ENCODE measurements at regions not wholly inside any gene's neighbourhood (a gene's known extent, or its start where the extent isn't known, plus 50 kb on each side); places are given as distances from the start of the nearest gene placed in this dataset.

DNA sequence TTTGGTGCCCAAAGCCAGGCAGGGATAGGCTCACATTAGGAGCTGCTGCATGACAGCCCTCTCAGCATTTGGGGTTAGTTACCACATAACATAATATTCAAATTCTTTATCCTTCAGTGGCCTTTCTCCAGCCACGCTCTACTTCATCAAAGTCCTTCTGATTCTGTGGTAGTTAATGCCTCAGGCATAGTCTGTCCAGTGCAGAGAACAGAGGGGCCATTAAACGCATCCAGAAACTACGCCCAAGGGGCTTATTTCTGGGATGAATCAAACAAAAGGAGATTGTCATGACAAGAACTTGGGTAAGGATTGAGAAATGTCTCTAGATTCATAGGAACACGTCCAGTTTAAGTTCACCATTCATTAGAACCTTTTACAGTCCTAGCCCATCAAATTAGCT is 183.4 kb upstream of the PLXNC1 start:
- no peak overlapping the region for H3K9ac ChIP-seq (ENCODE audit: low read depth, low read length)
- no peaks in the 10 kb centered on the region for H3K36me3 ChIP-seq (ENCODE audit: insufficient read depth, low read length)
- H3K27ac ChIP-seq (ENCODE audit: low read depth, low read length), result no peak overlapping the region
- WGBS, result 93% methylated on average over 4 of the region's 4 CpGs
- no peaks in the 10 kb centered on the region for H3K4me1 ChIP-seq (ENCODE audit: insufficient read depth, low read length)
- no peak overlapping the region for H3K4me3 ChIP-seq (ENCODE audit: low read length)
- no peaks in the 10 kb centered on the region for H3K27me3 ChIP-seq (ENCODE audit: insufficient read depth, low read length)
- no peaks in the 10 kb centered on the region for H3K9me3 ChIP-seq (ENCODE audit: insufficient read depth, low read depth, low read length)

DNA sequence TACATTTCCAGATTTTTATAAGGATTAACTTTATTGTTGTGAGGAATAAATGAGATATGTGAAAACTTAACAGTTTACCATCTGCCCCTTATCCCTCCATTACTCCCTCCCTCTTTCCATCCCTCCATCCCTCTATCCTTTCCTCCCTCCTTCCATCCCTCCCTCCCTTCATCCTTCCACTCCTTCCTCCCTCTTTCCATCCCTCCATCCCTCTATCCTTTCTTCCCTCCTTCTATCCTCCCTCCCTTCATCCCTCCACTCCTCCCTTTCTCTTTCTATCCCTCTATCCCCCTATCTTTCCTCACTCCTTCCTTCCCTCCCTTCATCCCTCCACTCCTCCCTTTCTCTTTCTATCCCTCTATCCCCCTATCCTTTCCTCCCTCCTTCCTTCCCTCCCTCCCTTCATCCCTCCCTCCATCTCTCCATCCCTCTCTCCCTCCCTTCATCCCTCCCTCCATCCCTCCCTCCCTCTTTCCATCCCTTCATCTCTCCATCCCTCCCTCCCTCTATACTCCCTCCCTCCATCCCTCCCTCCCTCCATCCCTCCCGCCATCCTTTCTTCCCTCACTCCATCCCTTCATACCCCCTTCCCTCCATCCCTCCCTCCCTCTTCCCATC is 181.8 kb upstream of the PLXNC1 start:
- 81% methylated on average over 1 of the region's 1 CpG for WGBS
- H3K9me3 ChIP-seq (ENCODE audit: insufficient read depth, low read depth, low read length), result no peaks in the 10 kb centered on the region

DNA sequence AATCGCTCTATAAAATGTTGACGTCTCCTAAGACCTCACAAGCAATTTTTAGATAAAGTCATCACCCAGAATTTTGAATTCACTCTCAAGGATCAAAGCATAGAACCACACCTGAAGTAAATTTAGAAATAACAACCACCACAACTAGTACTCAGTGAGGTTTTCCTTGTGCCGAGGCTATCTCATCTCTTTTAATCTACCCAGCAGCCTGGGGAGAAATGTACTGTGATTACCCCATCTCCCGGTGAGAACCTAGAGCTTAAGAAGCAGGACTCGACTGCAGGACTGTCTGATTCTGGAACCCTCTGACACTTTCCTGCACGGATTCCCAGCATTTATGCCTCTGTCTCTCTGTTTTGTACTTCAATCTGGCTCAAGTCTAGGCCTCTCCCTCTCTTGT is 180.9 kb upstream of the PLXNC1 start:
- H3K4me3 ChIP-seq (ENCODE audit: low read length), result no peak overlapping the region
- no peak overlapping the region for H3K27ac ChIP-seq (ENCODE audit: low read depth, low read length)
- no peak overlapping the region for H3K9ac ChIP-seq (ENCODE audit: low read depth, low read length)
- WGBS, result 82% methylated on average over 6 of the region's 6 CpGs
- H3K4me1 ChIP-seq (ENCODE audit: insufficient read depth, low read length), result no peaks in the 10 kb centered on the region
- H3K36me3 ChIP-seq (ENCODE audit: insufficient read depth, low read length), result no peaks in the 10 kb centered on the region
- no peaks in the 10 kb centered on the region for H3K27me3 ChIP-seq (ENCODE audit: insufficient read depth, low read length)
- no peaks in the 10 kb centered on the region for H3K9me3 ChIP-seq (ENCODE audit: insufficient read depth, low read depth, low read length)

More for the DNA sequence above, 181.8 kb upstream of the PLXNC1 start:
- no peak overlapping the region for H3K27ac ChIP-seq (ENCODE audit: low read depth, low read length)
- H3K4me3 ChIP-seq (ENCODE audit: low read length), result no peak overlapping the region
- no peaks in the 10 kb centered on the region for H3K36me3 ChIP-seq (ENCODE audit: insufficient read depth, low read length)
- H3K4me1 ChIP-seq (ENCODE audit: insufficient read depth, low read length), result no peaks in the 10 kb centered on the region
- H3K9ac ChIP-seq (ENCODE audit: low read depth, low read length), result no peak overlapping the region
- no peaks in the 10 kb centered on the region for H3K27me3 ChIP-seq (ENCODE audit: insufficient read depth, low read length)

- Histone ChIP-seq H3K9me3 (ENCODE audit: insufficient read depth, low read depth, low read length) (no peaks in the 10 kb centered on the region), H3K27me3 (ENCODE audit: insufficient read depth, low read length) (no peaks in the 10 kb centered on the region)
- 94% methylated on average over 12 of the region's 12 CpGs for WGBS
Measured at GRCh38 chr12:93968536-93969285, 179.7 kb upstream of the PLXNC1 start.

DNA sequence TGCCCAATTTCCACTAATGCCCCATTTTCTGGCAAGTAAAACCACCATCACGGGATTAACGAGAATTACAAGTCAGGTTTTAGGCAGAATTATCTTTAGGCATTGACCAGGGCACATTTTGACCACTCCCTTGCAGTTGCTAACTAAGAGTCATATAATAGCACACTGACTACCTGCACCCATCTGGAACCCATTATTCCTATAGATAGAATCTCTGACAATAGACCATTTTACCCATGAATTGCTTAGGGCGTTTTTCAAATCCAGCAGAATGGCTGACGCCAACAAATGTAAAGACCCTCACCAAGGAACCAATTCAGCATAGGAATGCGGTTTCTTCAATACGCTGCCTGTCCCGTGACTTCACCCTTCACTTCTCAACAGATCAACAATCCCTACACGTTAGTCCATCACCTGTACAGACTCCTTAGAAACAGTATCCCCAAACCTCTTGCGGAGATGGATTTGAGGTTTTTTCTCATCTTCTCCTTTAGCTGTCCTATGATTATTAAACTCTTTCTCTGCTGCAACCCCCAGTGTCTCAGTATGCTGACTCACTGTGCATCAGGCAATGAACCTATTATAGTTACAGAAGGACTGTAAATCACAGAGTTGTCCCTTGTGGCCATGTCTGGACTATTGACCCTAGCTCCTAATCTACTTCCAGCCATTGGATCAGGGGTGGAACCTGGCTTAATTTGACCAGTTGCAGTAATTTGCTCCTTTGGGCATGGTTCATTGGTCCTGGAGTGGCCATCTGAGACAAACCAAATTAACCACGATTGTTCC is 177.3 kb upstream of the PLXNC1 start:
- no peak overlapping the region for H3K9ac ChIP-seq (ENCODE audit: low read depth, low read length)
- 90% methylated on average over 10 of the region's 10 CpGs for WGBS
- no peaks in the 10 kb centered on the region for H3K27me3 ChIP-seq (ENCODE audit: insufficient read depth, low read length)
- H3K4me1 ChIP-seq (ENCODE audit: insufficient read depth, low read length), result no peaks in the 10 kb centered on the region
- no peak overlapping the region for H3K4me3 ChIP-seq (ENCODE audit: low read length)
- H3K9me3 ChIP-seq (ENCODE audit: insufficient read depth, low read depth, low read length), result no peaks in the 10 kb centered on the region
- no peaks in the 10 kb centered on the region for H3K36me3 ChIP-seq (ENCODE audit: insufficient read depth, low read length)
- no peak overlapping the region for H3K27ac ChIP-seq (ENCODE audit: low read depth, low read length)

More at GRCh38 chr12:93968536-93969285, 179.7 kb upstream of the PLXNC1 start:
- no peak overlapping the region for H3K9ac ChIP-seq (ENCODE audit: low read depth, low read length)
- H3K36me3 ChIP-seq (ENCODE audit: insufficient read depth, low read length), result no peaks in the 10 kb centered on the region
- no peak overlapping the region for H3K27ac ChIP-seq (ENCODE audit: low read depth, low read length)
- no peak overlapping the region for H3K4me3 ChIP-seq (ENCODE audit: low read length)
- H3K4me1 ChIP-seq (ENCODE audit: insufficient read depth, low read length), result no peaks in the 10 kb centered on the region

- 91% methylated on average over 8 of the region's 8 CpGs for WGBS
- Histone ChIP-seq H3K9me3 (ENCODE audit: insufficient read depth, low read depth, low read length) (no peaks in the 10 kb centered on the region), H3K9ac (ENCODE audit: low read depth, low read length) (no peak overlapping the region), H3K27ac (ENCODE audit: low read depth, low read length) (no peak overlapping the region), H3K4me1 (ENCODE audit: insufficient read depth, low read length) (no peaks in the 10 kb centered on the region), H3K27me3 (ENCODE audit: insufficient read depth, low read length) (no peaks in the 10 kb centered on the region), H3K36me3 (ENCODE audit: insufficient read depth, low read length) (no peaks in the 10 kb centered on the region), H3K4me3 (ENCODE audit: low read length) (no peak overlapping the region)
Measured at GRCh38 chr12:93972411-93973208, 175.8 kb upstream of the PLXNC1 start.

DNA sequence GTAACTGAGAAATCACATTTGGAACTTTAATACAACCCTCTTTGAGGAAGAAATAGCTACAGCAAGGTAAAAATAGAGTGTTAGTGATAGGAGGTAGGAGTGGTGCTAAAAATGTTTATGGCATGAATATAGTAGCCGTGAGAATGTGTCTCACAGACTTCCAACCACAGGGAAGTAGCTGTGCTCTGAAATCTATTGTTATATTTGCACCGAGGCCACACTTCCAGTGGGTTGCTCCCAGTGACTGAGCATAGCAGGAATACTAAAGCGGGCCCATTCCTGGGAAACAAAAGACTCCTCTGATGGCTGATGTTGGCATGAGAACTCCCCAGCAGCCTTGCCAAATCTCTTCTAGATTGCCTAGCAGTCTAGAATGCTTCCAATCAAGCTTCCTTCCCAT is 174.1 kb upstream of the PLXNC1 start:
- Histone ChIP-seq H3K27ac (ENCODE audit: low read depth, low read length) (no peak overlapping the region), H3K9me3 (ENCODE audit: insufficient read depth, low read depth, low read length) (no peaks in the 10 kb centered on the region), H3K9ac (ENCODE audit: low read depth, low read length) (no peak overlapping the region), H3K27me3 (ENCODE audit: insufficient read depth, low read length) (no peaks in the 10 kb centered on the region), H3K4me1 (ENCODE audit: insufficient read depth, low read length) (no peaks in the 10 kb centered on the region), H3K36me3 (ENCODE audit: insufficient read depth, low read length) (no peaks in the 10 kb centered on the region), H3K4me3 (ENCODE audit: low read length) (no peak overlapping the region)
- WGBS, result 87% methylated on average over 3 of the region's 3 CpGs

- Histone ChIP-seq H3K4me3 (ENCODE audit: low read length) (no peak overlapping the region), H3K27me3 (ENCODE audit: insufficient read depth, low read length) (no peaks in the 10 kb centered on the region), H3K9ac (ENCODE audit: low read depth, low read length) (no peak overlapping the region), H3K36me3 (ENCODE audit: insufficient read depth, low read length) (no peaks in the 10 kb centered on the region), H3K4me1 (ENCODE audit: insufficient read depth, low read length) (no peaks in the 10 kb centered on the region), H3K27ac (ENCODE audit: low read depth, low read length) (no peak overlapping the region), H3K9me3 (ENCODE audit: insufficient read depth, low read depth, low read length) (no peaks in the 10 kb centered on the region)
- 94% methylated on average over 2 of the region's 2 CpGs for WGBS
Measured at GRCh38 chr12:93976024-93976423, 172.4 kb upstream of the PLXNC1 start.

GRCh38 chr12:93977081-93977480 is 171.3 kb upstream of the PLXNC1 start:
- Histone ChIP-seq H3K4me1 (ENCODE audit: insufficient read depth, low read length) (no peaks in the 10 kb centered on the region), H3K27ac (ENCODE audit: low read depth, low read length) (no peak overlapping the region), H3K36me3 (ENCODE audit: insufficient read depth, low read length) (no peaks in the 10 kb centered on the region), H3K9ac (ENCODE audit: low read depth, low read length) (no peak overlapping the region), H3K27me3 (ENCODE audit: insufficient read depth, low read length) (no peaks in the 10 kb centered on the region), H3K9me3 (ENCODE audit: insufficient read depth, low read depth, low read length) (no peaks in the 10 kb centered on the region), H3K4me3 (ENCODE audit: low read length) (no peak overlapping the region)
- 84% methylated on average over 3 of the region's 3 CpGs for WGBS

GRCh38 chr12:93978553-93978952 is 169.8 kb upstream of the PLXNC1 start:
- H3K9me3 ChIP-seq (ENCODE audit: insufficient read depth, low read depth, low read length), result no peaks in the 10 kb centered on the region
- no peaks in the 10 kb centered on the region for H3K27me3 ChIP-seq (ENCODE audit: insufficient read depth, low read length)
- H3K27ac ChIP-seq (ENCODE audit: low read depth, low read length), result no peak overlapping the region
- no peaks in the 10 kb centered on the region for H3K36me3 ChIP-seq (ENCODE audit: insufficient read depth, low read length)
- H3K4me1 ChIP-seq (ENCODE audit: insufficient read depth, low read length), result peaks cover 4% of the 10 kb centered on the region; the same call in 1 of the 2 replicates
- WGBS, result 96% methylated on average over 1 of the region's 1 CpG
- H3K9ac ChIP-seq (ENCODE audit: low read depth, low read length), result no peak overlapping the region
- H3K4me3 ChIP-seq (ENCODE audit: low read length), result no peak overlapping the region

All from HUES64 (cell line).